A673 (cell line): ENCODE measurements at regions not wholly inside any gene's neighbourhood (a gene's known extent, or its start where the extent isn't known, plus 50 kb on each side); places are given as distances from the start of the nearest gene placed in this dataset.

Source experiments
- BruUV-seq: library from RNA; stranded (reverse); fragments of 400-500 nt; replicated peaks from 2 replicates; lab custom pipeline; 2021; lab: Mats Ljungman, UMichigan
- CTCF ChIA-PET: fragments of 300-600 bp; sonication (Branson Sonifier 250); formaldehyde crosslinking; loops from one replicate; lab custom pipeline; 2022; ENCODE audit warnings: antibody characterized with exemption; lab: Charles Lee
- POLR2A ChIA-PET: fragments of 300-600 bp; sonication (Branson Sonifier 250); formaldehyde crosslinking; loops from one replicate; lab custom pipeline; 2022; ENCODE audit warnings: antibody characterized with exemption; ENCODE audit not compliant: low non-redundant PET; lab: Charles Lee
- DNase-seq: peaks from one replicate; pipeline ENCODE4 v3.0.0-alpha.2; 2015; ENCODE audit warnings: low spot score
- H3K27ac ChIP-seq: fragments of 200-600 bp; sonication (generic); 2 replicates; pipeline ENCODE4 v1.5.1; 2016; ENCODE audit warnings: mixed run types, low read depth, mild to moderate bottlenecking, mixed read lengths, antibody characterized with exemption, low read length; ENCODE audit not compliant: poor library complexity, severe bottlenecking
- H3K27me3 ChIP-seq: fragments of 200-600 bp; sonication (generic); replicated peaks from 2 replicates; pipeline ENCODE4 v1.6.1; 2017; ENCODE audit warnings: mixed run types, low read depth, mild to moderate bottlenecking, mixed read lengths, antibody characterized with exemption, low read length; ENCODE audit not compliant: insufficient read depth, poor library complexity
- H3K36me3 ChIP-seq: fragments of 200-600 bp; sonication (generic); 2 replicates; pipeline ENCODE4 v1.6.1; 2016; ENCODE audit warnings: mixed run types, mild to moderate bottlenecking, mixed read lengths, antibody characterized with exemption, low read length; ENCODE audit not compliant: insufficient read depth, poor library complexity, severe bottlenecking
- H3K4me1 ChIP-seq: fragments of 200-600 bp; sonication (generic); 2 replicates; pipeline ENCODE4 v1.6.1; 2017; ENCODE audit warnings: mixed run types, mild to moderate bottlenecking, mixed read lengths, antibody characterized with exemption, low read length; ENCODE audit not compliant: insufficient read depth, poor library complexity, severe bottlenecking
- H3K4me3 ChIP-seq: fragments of 200-600 bp; sonication (generic); 2 replicates; pipeline ENCODE4 v1.5.1; 2016; ENCODE audit warnings: low read depth, mixed run types, mild to moderate bottlenecking, mixed read lengths, low read length; ENCODE audit not compliant: poor library complexity, severe bottlenecking
- H3K9me3 ChIP-seq: fragments of 200-600 bp; sonication (generic); 2 replicates; pipeline ENCODE4 v1.6.1; 2016; ENCODE audit warnings: mixed run types, low read depth, mild to moderate bottlenecking, mixed read lengths, antibody characterized with exemption, low read length; ENCODE audit not compliant: poor library complexity, severe bottlenecking
- EZH2 ChIP-seq: fragments of 200-600 bp; sonication (generic); IDR thresholded peaks from 2 replicates; pipeline ENCODE4 v1.6.1; 2017; ENCODE audit warnings: borderline replicate concordance, low read depth, mild to moderate bottlenecking, mixed read lengths, antibody characterized with exemption, low read length; ENCODE audit not compliant: poor library complexity, severe bottlenecking
- intact Hi-C: fragments of 100-400 bp; cut with micrococcal nuclease; formaldehyde crosslinking; loops from one replicate; pipeline ENCODE4 v1.10.0; 2022; ENCODE audit not compliant: unreplicated experiment
- TF ChIP-seq, protein P1 (sequence below): fragments of 300-800, 200-600 bp; sonication (generic); conservative IDR thresholded peaks from 2 replicates; pipeline ENCODE4 v1.5.1; 2017; ENCODE audit warnings: low read depth, mild to moderate bottlenecking, antibody characterized with exemption, low read length, moderate library complexity, mixed read lengths

DNA sequence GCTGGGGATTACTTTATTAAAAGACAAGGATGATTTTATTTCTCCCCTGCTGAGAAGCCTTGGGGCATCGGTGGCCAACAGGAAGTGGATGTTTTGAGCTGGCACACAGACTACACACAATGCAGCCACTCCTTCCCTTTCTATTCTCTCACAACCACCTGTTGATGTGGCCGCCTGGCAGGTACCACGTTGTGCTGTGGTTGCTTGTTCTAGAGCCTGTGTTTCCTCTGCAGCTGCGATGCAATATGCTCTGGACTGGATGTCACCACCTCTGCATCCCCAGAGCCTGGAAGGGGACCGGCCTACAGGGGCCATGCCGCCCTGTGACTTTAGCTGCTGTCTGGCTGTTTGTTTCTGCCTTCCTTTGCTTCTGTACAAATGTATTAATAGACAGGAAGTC lies 195.7 kb upstream of the CELF2 start:
- DNase-seq = no peak

DNA sequence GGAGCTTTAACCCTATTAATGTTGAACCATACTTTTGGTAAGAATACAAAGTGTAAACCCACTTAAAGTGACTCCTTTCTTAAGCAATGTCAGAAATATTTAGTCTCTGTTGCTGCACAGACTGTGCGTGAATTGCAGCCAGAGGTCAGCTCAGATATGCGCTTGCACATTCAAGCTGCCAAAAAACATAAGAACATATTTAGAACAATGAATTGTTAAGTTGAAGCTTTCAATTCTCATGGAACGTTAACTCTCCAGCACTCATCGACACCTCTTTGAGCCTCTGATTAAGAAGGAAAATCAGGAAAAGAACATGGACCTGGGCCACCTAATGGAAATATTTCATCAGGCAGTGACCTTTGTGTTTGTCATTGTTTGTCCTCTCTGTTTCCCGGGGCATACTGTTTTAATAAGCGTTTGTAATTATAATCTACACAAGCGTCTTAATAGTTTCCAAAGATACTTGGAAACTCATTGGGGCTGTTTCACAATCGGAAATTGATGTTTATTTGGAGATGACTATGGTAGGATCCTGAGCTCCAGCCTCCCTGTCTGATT lies 193.0 kb upstream of the CELF2 start:
- ChIA-PET CTCF (no interaction called here), POLR2A (no interaction called here)
- Histone ChIP-seq H3K27me3 (peaks cover 30% of the 10 kb centered on the region), H3K4me3 (no peak overlapping the region), H3K36me3 (no peaks in the 10 kb centered on the region), H3K9me3 (no peaks in the 10 kb centered on the region), H3K4me1 (no peaks in the 10 kb centered on the region), H3K27ac (no peak overlapping the region)
- TF ChIP-seq EZH2 = no peak
- TF ChIP-seq, protein P1, sequence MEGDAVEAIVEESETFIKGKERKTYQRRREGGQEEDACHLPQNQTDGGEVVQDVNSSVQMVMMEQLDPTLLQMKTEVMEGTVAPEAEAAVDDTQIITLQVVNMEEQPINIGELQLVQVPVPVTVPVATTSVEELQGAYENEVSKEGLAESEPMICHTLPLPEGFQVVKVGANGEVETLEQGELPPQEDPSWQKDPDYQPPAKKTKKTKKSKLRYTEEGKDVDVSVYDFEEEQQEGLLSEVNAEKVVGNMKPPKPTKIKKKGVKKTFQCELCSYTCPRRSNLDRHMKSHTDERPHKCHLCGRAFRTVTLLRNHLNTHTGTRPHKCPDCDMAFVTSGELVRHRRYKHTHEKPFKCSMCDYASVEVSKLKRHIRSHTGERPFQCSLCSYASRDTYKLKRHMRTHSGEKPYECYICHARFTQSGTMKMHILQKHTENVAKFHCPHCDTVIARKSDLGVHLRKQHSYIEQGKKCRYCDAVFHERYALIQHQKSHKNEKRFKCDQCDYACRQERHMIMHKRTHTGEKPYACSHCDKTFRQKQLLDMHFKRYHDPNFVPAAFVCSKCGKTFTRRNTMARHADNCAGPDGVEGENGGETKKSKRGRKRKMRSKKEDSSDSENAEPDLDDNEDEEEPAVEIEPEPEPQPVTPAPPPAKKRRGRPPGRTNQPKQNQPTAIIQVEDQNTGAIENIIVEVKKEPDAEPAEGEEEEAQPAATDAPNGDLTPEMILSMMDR = no peak
- DNase-seq = no peak
- intact Hi-C loops = no loop called here
- no TSS peak for BruUV-seq

More for the DNA sequence above, 195.7 kb upstream of the CELF2 start:
- no peak for TF ChIP-seq EZH2
- TF ChIP-seq, protein P1 = no peak
- Histone ChIP-seq H3K27ac (no peak overlapping the region), H3K4me3 (no peak overlapping the region), H3K27me3 (peaks cover 19% of the 10 kb centered on the region), H3K36me3 (no peaks in the 10 kb centered on the region), H3K9me3 (no peaks in the 10 kb centered on the region), H3K4me1 (no peaks in the 10 kb centered on the region)
- BruUV-seq = no TSS peak
- POLR2A ChIA-PET = no interaction called here
- intact Hi-C loops = no loop called here
- CTCF ChIA-PET = no interaction called here

DNA sequence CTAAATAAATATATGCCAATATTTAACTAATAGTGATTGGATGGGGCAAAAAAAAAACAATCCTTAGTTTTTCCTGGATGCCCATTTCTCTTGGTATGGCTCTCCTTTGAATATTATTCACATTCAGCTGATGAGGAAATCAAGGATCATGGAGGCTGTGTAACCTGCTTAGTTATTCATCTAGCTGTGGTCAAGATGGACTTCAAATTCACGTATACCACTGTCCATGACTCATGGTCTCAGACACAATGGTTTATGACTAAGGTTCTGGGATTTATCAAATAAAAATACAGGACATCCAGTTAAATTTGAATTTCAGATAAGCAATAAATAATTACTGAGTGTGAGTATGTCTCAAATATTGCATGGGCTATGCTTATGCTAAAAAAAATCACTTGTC lies 191.5 kb upstream of the CELF2 start:
- Histone ChIP-seq H3K9me3 (no peaks in the 10 kb centered on the region), H3K27ac (no peak overlapping the region), H3K27me3 (peaks cover 39% of the 10 kb centered on the region), H3K36me3 (no peaks in the 10 kb centered on the region), H3K4me3 (no peak overlapping the region), H3K4me1 (no peaks in the 10 kb centered on the region)
- TF ChIP-seq EZH2 = no peak
- TF ChIP-seq, protein P1 = no peak
- POLR2A ChIA-PET = no interaction called here
- no TSS peak for BruUV-seq
- intact Hi-C loops = no loop called here
- DNase-seq = no peak
- CTCF ChIA-PET = no interaction called here
